HL-60 (cell line): ENCODE measurements at regions not wholly inside any gene's neighbourhood (a gene's known extent, or its start where the extent isn't known, plus 50 kb on each side); places are given as distances from the start of the nearest gene placed in this dataset.

ENCODE experiments used
- GABPA ChIP-seq: IDR thresholded peaks from 2 replicates; pipeline ENCODE4 v1.6.1; 2012; ENCODE audit warnings: low read depth
- POLR2AphosphoS5 ChIP-seq: IDR thresholded peaks from 2 replicates; pipeline ENCODE4 v1.6.1; 2012; ENCODE audit warnings: low read depth
- TF ChIP-seq, protein P1 (sequence below): IDR thresholded peaks from one replicate; pipeline ENCODE4 v1.5.1; 2011; ENCODE audit warnings: low read length, control low read depth, inconsistent platforms; ENCODE audit not compliant: insufficient read depth

DNA sequence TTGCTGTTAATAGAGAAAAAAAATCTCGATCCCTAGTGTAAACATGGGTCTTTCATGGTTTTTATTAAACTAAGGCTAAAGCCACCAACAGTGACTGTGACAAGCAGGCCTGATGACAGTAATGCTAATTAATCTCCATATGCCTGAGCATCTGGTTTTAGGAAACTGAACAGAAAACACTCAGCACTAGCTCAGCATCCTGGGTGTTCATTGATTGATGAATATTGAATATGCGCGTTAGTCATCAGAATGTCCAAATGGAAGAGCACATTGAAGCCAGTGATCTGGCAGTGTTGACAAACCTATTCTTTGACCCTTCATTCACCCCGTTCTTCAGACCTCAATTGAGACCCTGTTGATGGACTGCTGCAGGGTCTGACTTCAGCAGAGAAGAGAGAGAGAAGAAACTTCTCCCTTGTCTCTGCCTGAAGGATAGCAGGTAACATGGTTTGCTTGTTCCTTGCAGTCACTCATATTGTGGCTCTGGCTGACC, 283.8 kb downstream of the RDH14 start:
- TF ChIP-seq, protein P1, sequence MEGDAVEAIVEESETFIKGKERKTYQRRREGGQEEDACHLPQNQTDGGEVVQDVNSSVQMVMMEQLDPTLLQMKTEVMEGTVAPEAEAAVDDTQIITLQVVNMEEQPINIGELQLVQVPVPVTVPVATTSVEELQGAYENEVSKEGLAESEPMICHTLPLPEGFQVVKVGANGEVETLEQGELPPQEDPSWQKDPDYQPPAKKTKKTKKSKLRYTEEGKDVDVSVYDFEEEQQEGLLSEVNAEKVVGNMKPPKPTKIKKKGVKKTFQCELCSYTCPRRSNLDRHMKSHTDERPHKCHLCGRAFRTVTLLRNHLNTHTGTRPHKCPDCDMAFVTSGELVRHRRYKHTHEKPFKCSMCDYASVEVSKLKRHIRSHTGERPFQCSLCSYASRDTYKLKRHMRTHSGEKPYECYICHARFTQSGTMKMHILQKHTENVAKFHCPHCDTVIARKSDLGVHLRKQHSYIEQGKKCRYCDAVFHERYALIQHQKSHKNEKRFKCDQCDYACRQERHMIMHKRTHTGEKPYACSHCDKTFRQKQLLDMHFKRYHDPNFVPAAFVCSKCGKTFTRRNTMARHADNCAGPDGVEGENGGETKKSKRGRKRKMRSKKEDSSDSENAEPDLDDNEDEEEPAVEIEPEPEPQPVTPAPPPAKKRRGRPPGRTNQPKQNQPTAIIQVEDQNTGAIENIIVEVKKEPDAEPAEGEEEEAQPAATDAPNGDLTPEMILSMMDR: no peak
- TF ChIP-seq POLR2AphosphoS5 (no peak), GABPA (no peak)
